GM18511 (cell line): ENCODE measurements at regions not wholly inside any gene's neighbourhood (a gene's known extent, or its start where the extent isn't known, plus 50 kb on each side); places are given as distances from the start of the nearest gene placed in this dataset.
A peak's percentile ranks its signal among the peaks of the same experiment; 100 is the strongest.
"Not testable (repeated sequence)": the region's sequence is repeated elsewhere in the genome, so short reads cannot be mapped to it uniquely, and the experiment has no call there.

Experiments
- ATAC-seq: cut with Tn5 transposase; IDR thresholded peaks from one replicate; pipeline ENCODE4 v1.9.1; 2021; ENCODE audit warnings: mild to moderate bottlenecking, moderate library complexity; ENCODE audit not compliant: unreplicated experiment

GRCh38 chrX:129361576-129361975 is 161.7 kb downstream of the SMARCA1 start:
- no peak for ATAC-seq

- peak; percentile 96 for ATAC-seq
Observed at GRCh38 chrX:129360175-129360574, 163.1 kb downstream of the SMARCA1 start.

GRCh38 chrX:129359269-129359668 is 164.0 kb downstream of the SMARCA1 start:
- ATAC-seq, result no peak

GRCh38 chrX:129357428-129357827 is 165.9 kb downstream of the SMARCA1 start:
- ATAC-seq, result not testable (repeated sequence)

- peak; percentile 84 for ATAC-seq
Observed at GRCh38 chrX:129347291-129347690, 176.0 kb downstream of the SMARCA1 start.

GRCh38 chrX:129346574-129346973 is 176.7 kb downstream of the SMARCA1 start:
- ATAC-seq, result no peak

GRCh38 chrX:129337264-129337663 is 186.0 kb downstream of the SMARCA1 start:
- ATAC-seq, result not testable (repeated sequence)

GRCh38 chrX:129323115-129323514 is 200.2 kb downstream of the SMARCA1 start:
- no peak for ATAC-seq

- no peak for ATAC-seq
Observed at GRCh38 chrX:129318375-129318774, 204.9 kb downstream of the SMARCA1 start.

- no peak for ATAC-seq
Observed at GRCh38 chrX:129316461-129316860, 206.8 kb downstream of the SMARCA1 start.

- ATAC-seq, result no peak
Observed at GRCh38 chrX:129310000-129310399, 213.3 kb downstream of the SMARCA1 start.

- ATAC-seq, result no peak
Observed at GRCh38 chrX:129262912-129263311, 260.4 kb downstream of the SMARCA1 start.

- ATAC-seq, result not testable (repeated sequence)
Observed at GRCh38 chrX:129255516-129255915, 267.8 kb downstream of the SMARCA1 start.

- ATAC-seq, result no peak
Observed at GRCh38 chrX:129249563-129249962, 273.7 kb downstream of the SMARCA1 start.

GRCh38 chrX:129247642-129248041 is 275.6 kb downstream of the SMARCA1 start:
- ATAC-seq, result no peak

- no peak for ATAC-seq
Observed at GRCh38 chrX:129239371-129239770, 283.9 kb downstream of the SMARCA1 start.

- ATAC-seq, result no peak
Observed at GRCh38 chrX:129238011-129238410, 285.3 kb downstream of the SMARCA1 start.

GRCh38 chrX:129235903-129236302 is 287.4 kb downstream of the SMARCA1 start:
- ATAC-seq, result no peak

- no peak for ATAC-seq
Observed at GRCh38 chrX:129233786-129234185, 289.5 kb downstream of the SMARCA1 start.

GRCh38 chrX:129230850-129231512 is 292.3 kb downstream of the SMARCA1 start:
- ATAC-seq, result no peak

GRCh38 chrX:129230168-129230567 is 293.1 kb downstream of the SMARCA1 start:
- no peak for ATAC-seq

- no peak for ATAC-seq
Observed at GRCh38 chrX:129227366-129227765, 295.9 kb downstream of the SMARCA1 start.

- ATAC-seq, result no peak
Observed at GRCh38 chrX:129193357-129193756, 329.9 kb downstream of the SMARCA1 start.
